DMS114 treated with DMSO at 0.1 percent for 48 hours (cell line): ENCODE measurements at regions not wholly inside any gene's neighbourhood (a gene's known extent, or its start where the extent isn't known, plus 50 kb on each side); places are given as distances from the start of the nearest gene placed in this dataset.
"Not testable (repeated sequence)": the region's sequence is repeated elsewhere in the genome, so short reads cannot be mapped to it uniquely, and the experiment has no call there.

Source experiments
- DNase-seq: peaks from one replicate; lab custom pipeline; 2025; ENCODE audit not compliant: unreplicated experiment; lab: John Stamatoyannopoulos, UW

GRCh38 chrX:87098477-87098876 lies 419.1 kb upstream of the KLHL4 start:
- no peak for DNase-seq

GRCh38 chrX:87105131-87105530 lies 412.5 kb upstream of the KLHL4 start:
- DNase-seq: no peak

DNA sequence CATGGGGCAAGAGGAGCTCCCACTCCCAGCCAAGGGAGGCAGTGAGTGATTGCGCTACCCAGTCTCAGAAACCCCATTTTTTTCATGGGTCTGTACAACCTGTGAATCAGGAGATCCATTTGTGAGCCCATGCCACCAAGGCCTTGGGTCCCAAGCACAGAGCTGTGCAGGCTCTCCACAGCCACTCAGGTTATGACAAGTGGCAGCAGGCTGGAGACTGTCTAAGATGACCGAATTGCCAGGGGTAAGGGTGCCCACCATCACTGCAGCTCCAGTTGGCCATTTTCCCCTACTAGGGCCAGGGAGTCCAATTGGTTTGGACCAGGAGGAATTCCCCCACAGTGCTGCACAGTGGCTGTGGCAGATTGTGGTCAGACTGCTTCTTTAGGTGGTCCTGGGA lies 407.5 kb upstream of the KLHL4 start:
- no peak for DNase-seq

GRCh38 chrX:87140800-87141483 lies 376.7 kb upstream of the KLHL4 start:
- DNase-seq: no peak

- no peak for DNase-seq
Measured at GRCh38 chrX:87160435-87161010, 357.1 kb upstream of the KLHL4 start.

- no peak for DNase-seq
Measured at GRCh38 chrX:87167841-87168240, 349.8 kb upstream of the KLHL4 start.

DNA sequence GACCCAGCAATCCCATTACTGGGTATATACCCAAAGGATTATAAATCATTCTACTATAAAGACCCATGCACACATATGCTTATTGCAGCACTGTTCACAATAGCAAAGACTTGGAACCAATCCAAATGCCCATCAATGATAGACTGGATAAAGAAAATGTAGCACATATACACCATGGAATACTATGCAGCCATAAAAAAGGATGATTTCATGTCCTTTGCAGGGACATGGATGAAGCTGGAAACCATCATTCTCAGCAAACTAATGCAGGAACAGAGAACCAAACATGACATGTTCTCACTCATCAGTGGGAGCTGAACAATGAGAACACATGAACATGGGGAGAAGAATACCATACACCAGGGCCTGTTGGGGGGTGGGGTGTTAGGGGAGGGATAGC lies 339.6 kb upstream of the KLHL4 start:
- not testable (repeated sequence) for DNase-seq
